ENCODE measurements at regions not wholly inside any gene's neighbourhood (a gene's known extent, or its start where the extent isn't known, plus 50 kb on each side); places are given as distances from the start of the nearest gene placed in this dataset.

DNA sequence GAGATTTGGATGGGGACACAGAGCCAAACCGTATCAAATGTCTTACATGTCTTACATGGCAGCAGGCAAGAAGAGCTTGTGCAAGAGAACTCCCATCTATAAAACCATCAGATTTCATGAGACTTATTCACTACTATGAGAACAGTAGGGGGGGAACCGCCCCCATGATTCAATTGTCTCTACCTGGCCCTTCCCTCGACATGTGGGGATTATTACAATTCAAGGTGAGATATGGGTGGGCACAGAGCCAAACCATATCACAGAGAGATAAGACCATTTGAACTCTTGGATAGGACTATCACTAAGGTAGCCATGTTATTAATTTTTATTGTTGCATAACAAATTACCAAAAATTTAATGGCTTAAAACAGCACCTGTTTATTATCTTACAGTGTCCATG, 611.7 kb downstream of the SOX6 start:
- TF ChIP-seq POLR2AphosphoS5 (IDR thresholded peaks at IDR 0.05) = no peak
- TF ChIP-seq, protein P1, sequence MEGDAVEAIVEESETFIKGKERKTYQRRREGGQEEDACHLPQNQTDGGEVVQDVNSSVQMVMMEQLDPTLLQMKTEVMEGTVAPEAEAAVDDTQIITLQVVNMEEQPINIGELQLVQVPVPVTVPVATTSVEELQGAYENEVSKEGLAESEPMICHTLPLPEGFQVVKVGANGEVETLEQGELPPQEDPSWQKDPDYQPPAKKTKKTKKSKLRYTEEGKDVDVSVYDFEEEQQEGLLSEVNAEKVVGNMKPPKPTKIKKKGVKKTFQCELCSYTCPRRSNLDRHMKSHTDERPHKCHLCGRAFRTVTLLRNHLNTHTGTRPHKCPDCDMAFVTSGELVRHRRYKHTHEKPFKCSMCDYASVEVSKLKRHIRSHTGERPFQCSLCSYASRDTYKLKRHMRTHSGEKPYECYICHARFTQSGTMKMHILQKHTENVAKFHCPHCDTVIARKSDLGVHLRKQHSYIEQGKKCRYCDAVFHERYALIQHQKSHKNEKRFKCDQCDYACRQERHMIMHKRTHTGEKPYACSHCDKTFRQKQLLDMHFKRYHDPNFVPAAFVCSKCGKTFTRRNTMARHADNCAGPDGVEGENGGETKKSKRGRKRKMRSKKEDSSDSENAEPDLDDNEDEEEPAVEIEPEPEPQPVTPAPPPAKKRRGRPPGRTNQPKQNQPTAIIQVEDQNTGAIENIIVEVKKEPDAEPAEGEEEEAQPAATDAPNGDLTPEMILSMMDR (IDR thresholded peaks at IDR 0.05 in 8 of 11, conservative IDR thresholded peaks at IDR 0.05 in 3 of 11) = no peak
- TF ChIP-seq POLR2A (IDR thresholded peaks at IDR 0.05) = no peak
- Histone ChIP-seq H3K36me3 (no peaks in the 10 kb centered on the region), H3K9me3 (no peaks in the 10 kb centered on the region), H3K4me1 (peaks cover 0 to 7% (median 1%) of the 10 kb centered on the region in 6 donors), H3K4me3 (no peak overlapping the region), H3K27me3 (replicated peaks in 1 of 7) (no peaks in the 10 kb centered on the region), H3K27ac (no peak overlapping the region)
- 76 to 89% (median 82%) methylated on average over 3 of the region's 3 CpGs for WGBS, 5 donors
- no peak for DNase-seq
- intact Hi-C loops (cut with DNase I; ENCODE audit: low total_unique reads) = loop anchor here (10.0 kb wide), 1 partner anchor 60 kb away; no protein-coding TSS in a partner anchor

GRCh38 chr11:15745266-15745665, 611.1 kb downstream of the SOX6 start:
- DNase-seq = no peak
- Histone ChIP-seq H3K36me3 (no peaks in the 10 kb centered on the region), H3K9me3 (no peaks in the 10 kb centered on the region), H3K4me3 (no peak overlapping the region), H3K4me1 (peaks cover 0 to 7% (median 1%) of the 10 kb centered on the region in 6 donors), H3K27me3 (replicated peaks in 1 of 7) (no peaks in the 10 kb centered on the region), H3K27ac (no peak overlapping the region)
- intact Hi-C loops (cut with DNase I; ENCODE audit: low total_unique reads) = loop anchor here (10.0 kb wide), 1 partner anchor 60 kb away; no protein-coding TSS in a partner anchor
- 80 to 97% (median 91%) methylated on average over 2 of the region's 2 CpGs for WGBS, 5 donors
- TF ChIP-seq, protein P1 (IDR thresholded peaks at IDR 0.05 in 8 of 11, conservative IDR thresholded peaks at IDR 0.05 in 3 of 11) = no peak
- TF ChIP-seq POLR2A (IDR thresholded peaks at IDR 0.05) = no peak
- no peak for TF ChIP-seq POLR2AphosphoS5 (IDR thresholded peaks at IDR 0.05)

DNA sequence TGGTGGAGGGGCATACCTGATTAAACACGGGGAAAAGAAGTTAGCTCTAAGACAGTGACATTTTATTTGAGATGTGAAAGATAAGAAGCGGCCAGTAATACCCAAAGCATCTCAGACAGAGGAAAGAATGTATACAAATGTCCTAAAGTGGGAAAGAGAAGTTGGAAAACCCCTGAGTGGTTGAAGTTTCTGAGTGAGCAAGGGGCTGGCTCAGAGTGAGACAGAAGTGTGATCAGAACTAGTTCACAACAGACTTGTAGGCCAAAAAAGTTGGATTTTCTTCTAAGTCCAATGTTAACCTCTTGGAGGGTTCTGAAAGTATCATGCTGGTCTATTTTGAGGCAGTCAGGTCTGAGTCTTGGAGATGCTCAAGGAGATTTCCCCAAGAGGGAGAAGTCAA, 608.7 kb downstream of the SOX6 start:
- Histone ChIP-seq H3K27me3 (replicated peaks in 1 of 7) (no peaks in the 10 kb centered on the region), H3K27ac (no peak overlapping the region), H3K4me3 (no peak overlapping the region), H3K9me3 (no peaks in the 10 kb centered on the region), H3K36me3 (no peaks in the 10 kb centered on the region), H3K4me1 (peaks cover 0 to 7% (median 1%) of the 10 kb centered on the region in 6 donors)
- 68 to 81% (median 74%) methylated on average over 2 of the region's 2 CpGs for WGBS, 5 donors
- DNase-seq = no peak
- TF ChIP-seq POLR2A (IDR thresholded peaks at IDR 0.05) = no peak
- TF ChIP-seq, protein P1 (IDR thresholded peaks at IDR 0.05 in 8 of 11, conservative IDR thresholded peaks at IDR 0.05 in 3 of 11) = no peak
- no peak for TF ChIP-seq POLR2AphosphoS5 (IDR thresholded peaks at IDR 0.05)
- intact Hi-C loops (cut with DNase I; ENCODE audit: low total_unique reads) = loop anchor here (10.0 kb wide), 1 partner anchor 63 kb away; no protein-coding TSS in a partner anchor

GRCh38 chr11:15748132-15748531, 608.2 kb downstream of the SOX6 start:
- Histone ChIP-seq H3K27ac (no peak overlapping the region), H3K4me1 (peaks cover 0 to 4% (median under 1%) of the 10 kb centered on the region in 6 donors), H3K27me3 (replicated peaks in 1 of 7) (no peaks in the 10 kb centered on the region), H3K4me3 (no peak overlapping the region), H3K36me3 (no peaks in the 10 kb centered on the region), H3K9me3 (peaks cover 0 to 4% (median under 1%) of the 10 kb centered on the region in 8 donors)
- DNase-seq = no peak
- TF ChIP-seq POLR2AphosphoS5 (IDR thresholded peaks at IDR 0.05) (no peak), POLR2A (IDR thresholded peaks at IDR 0.05) (no peak)
- TF ChIP-seq, protein P1 (IDR thresholded peaks at IDR 0.05 in 8 of 11, conservative IDR thresholded peaks at IDR 0.05 in 3 of 11) = no peak
- intact Hi-C loops (cut with DNase I; ENCODE audit: low total_unique reads) = loop anchor here (10.0 kb wide), 1 partner anchor 63 kb away; no protein-coding TSS in a partner anchor
